ENCODE measurements at regions not wholly inside any gene's neighbourhood (a gene's known extent, or its start where the extent isn't known, plus 50 kb on each side); places are given as distances from the start of the nearest gene placed in this dataset.
A peak's percentile ranks its signal among the peaks of the same experiment; 100 is the strongest.

DNA sequence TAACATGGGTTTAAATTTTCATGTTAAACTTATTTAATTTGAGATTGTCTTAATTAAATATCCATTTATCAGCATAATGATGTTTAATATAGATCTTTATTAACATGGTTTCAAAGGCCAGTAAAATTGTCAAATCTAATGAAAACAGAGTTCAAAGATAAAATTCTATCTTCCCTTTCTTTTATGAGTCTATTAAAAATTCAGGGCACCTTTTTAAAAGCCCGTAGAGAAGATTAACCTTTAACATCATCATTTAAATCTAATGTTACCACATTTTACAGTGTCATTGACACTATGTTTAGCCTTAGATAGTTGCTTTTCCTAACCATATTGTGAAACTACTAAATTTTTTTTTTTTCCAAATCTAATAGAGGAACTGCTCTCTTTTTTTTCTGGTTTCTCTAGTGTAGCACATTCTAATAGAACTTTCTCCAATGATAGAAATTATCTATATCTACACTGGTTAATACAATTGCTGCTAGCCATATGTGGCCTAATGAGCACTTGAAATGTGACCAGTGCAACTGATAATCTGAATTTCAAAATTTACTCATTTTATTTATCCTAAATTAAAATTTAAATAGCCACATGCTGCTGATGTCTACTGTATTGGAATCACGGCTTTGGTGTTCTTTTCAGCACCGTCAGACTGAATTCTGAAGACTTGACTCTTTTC lies 410.9 kb downstream of the UTRN start:
- DNase-seq = no peak

- DNase-seq = no peak
Measured at GRCh38 chr6:144696610-144697368, 411.7 kb downstream of the UTRN start.

GRCh38 chr6:144697369-144697760 lies 412.2 kb downstream of the UTRN start:
- no peak for DNase-seq

- no peak for DNase-seq
Measured at GRCh38 chr6:144697801-144698200, 412.7 kb downstream of the UTRN start.

GRCh38 chr6:144702781-144703180 lies 417.6 kb downstream of the UTRN start:
- no peak for DNase-seq

DNA sequence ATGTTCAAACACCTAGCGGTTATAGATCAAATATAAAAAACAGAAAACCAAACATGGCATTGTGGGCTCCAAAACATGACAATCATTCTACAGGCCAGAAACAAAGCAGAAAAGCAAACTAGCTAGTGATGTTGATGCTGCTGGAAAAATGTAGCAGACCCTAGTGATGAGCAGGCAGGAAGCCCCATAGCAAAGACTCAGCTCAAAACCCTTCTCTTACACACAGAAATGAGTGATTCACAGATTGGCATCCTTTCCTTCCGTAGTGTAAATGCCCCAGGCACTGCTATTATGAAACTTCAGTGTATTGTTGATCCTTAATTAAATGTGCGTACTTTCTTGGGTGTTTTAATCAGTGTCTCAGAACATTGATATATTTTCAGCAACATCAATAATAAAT lies 425.1 kb downstream of the UTRN start:
- DNase-seq = no peak

DNA sequence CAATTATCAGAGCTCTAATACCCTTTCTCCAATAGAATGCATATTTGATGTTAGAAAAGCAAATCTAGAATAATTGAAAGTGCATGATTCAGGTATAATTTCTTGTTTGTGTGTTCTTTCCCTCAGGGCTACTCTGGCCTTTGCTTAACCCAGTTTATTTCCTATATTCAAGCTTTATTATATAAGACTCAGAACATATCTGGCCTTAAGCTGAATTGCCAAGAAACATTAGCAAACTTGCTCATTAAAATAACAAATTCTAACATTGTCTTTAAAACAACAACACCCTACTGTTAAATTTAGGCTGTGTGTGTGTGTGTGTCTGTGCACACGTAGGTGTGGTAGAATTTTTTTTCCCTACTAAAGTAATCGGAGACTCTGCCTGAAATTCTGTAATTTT lies 426.5 kb downstream of the UTRN start:
- no peak for DNase-seq

- no peak for DNase-seq
Measured at GRCh38 chr6:144712541-144712940, 427.4 kb downstream of the UTRN start.

GRCh38 chr6:144714021-144714712 lies 429.0 kb downstream of the UTRN start:
- DNase-seq = no peak

GRCh38 chr6:144715344-144715743 lies 430.2 kb downstream of the UTRN start:
- no peak for DNase-seq

DNA sequence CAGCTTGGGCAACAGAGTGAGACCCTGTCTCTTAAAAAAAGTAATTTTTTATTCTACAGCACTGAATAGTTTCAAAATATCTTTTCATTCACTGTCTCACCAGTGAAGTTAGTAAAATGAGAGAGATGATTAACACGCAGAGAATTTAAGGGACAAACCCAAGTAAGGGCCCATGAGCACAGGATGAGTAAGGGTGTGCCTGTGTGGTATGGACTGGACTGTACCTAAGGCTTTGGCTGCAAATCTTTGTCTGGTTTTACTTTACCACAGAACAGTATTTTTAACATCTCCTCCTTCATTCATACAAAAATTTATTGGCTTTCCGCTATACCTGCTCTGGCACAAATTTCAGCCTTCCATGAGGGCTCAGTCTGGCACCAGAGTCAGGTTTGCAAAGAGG lies 433.3 kb downstream of the UTRN start:
- no peak for DNase-seq

GRCh38 chr6:144721232-144721631 lies 436.1 kb downstream of the UTRN start:
- DNase-seq = no peak

GRCh38 chr6:144722154-144722737 lies 437.1 kb downstream of the UTRN start:
- no peak for DNase-seq

DNA sequence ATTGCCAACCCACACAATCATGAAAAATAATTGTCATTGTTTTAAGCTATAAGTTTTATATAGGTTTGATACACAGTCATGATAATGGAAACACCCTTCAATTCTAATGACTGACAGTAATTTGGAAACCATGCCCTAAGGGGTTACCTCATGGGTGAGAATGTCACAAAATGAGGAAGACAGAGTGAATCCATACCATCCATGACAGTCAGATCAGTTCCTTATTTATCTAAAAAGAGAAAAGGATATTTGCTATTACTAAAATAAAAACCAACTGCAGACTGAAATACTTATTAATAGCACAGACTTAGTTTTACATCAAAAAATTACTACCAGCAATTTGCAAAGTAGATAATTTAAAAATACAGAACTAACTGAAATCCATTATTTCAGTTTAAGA lies 437.8 kb downstream of the UTRN start:
- DNase-seq = no peak

- DNase-seq = no peak
Measured at GRCh38 chr6:144723431-144723830, 438.3 kb downstream of the UTRN start.

DNA sequence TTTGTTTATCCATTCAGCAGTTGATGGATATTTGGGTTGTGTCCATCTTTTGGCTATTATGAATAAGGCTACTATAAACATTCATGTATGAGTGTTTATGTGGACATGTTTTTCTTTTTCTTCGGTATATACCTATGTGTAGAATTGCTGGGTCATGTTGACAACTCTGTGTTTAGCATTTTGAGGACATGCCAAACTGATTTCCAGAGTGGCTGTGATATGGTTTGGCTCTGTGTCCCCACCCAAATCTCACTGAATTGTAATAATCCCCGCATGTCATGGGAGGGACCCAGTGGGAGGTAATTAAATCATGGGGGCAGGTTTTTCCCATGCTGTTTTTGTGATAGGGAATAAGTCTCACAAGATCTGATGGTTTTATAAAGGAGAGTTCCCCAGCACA lies 439.7 kb downstream of the UTRN start:
- no peak for DNase-seq

DNA sequence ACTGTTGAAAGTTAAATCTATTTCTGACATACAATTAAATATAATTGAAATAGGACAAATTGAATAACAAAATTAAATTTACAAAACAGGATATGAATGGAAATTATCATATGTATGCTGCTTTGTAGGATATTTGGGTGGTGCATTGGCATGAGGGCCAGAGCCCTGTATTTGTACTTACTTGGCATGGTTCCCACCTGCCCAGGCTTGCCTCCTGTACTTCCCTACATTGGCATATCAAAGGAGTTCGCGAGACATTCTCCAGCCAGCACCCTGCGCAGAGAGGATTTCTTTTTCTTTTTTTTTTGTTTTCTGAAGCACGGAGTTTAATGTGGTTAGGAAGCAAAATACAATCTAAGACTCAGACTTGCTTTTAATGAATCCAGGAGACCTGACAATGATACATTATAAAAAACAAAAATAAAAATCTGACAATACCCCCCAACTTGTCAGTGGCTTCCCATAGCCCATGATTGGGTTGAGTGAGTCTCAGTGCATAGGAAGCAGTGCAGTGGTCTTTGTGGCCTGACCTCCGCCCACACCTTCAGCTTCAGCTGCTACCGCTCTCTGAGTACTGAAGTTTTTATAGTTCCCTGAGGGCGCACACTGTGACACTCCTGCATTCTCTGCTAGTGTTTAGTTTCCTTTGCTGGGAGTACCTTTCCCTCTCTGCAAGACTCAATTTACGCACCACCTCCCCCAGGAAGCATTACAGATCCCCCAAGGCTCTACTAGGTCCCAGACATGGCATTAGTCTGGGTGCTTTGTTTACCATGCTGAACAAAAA lies 440.8 kb downstream of the UTRN start:
- no peak for DNase-seq

- DNase-seq = no peak
Measured at GRCh38 chr6:144728804-144729203, 443.7 kb downstream of the UTRN start.

DNA sequence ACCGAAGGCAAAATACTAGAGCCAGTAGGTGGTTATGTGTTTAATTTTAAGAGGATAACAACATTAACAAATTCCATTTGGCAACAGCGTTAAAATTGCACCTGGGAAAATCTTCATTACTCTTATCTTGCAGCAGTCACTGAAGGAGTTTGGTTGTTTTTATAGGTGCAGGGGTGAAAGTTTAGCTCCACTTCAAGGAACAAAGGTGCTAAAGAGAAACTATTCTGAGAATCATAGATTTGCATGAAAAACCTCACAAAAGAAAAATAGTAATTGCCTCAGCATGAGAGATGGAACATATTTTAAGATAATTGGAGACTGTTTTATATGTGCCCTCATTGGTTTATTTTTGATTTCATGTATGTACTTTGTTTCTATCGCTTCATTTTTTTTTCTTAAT lies 444.4 kb downstream of the UTRN start:
- no peak for DNase-seq

DNA sequence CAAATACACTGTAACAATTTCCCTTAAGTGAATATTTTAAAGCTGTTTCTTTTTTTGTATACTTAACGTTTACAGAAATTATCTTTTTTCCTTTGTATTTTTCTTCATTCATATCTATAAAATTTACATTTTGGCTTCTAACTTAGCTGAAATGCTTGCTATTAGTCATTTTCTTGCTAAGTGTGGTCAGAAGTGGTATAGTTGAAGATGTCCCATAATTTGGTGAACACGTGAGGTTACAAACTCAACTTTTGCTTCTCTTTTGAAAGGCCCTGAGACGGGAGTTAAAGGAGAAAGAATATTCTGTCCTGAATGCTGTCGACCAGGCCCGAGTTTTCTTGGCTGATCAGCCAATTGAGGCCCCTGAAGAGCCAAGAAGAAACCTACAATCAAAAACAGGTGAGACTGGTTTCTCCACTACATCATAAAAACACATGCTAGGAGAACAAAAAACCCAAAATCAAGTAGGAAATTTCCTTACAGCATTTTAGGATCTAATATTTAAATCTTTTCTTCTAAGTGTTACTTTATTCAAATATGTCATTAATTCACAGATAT lies 445.0 kb downstream of the UTRN start:
- DNase-seq = no peak

- no peak for DNase-seq
Measured at GRCh38 chr6:144731229-144731628, 446.1 kb downstream of the UTRN start.

DNA sequence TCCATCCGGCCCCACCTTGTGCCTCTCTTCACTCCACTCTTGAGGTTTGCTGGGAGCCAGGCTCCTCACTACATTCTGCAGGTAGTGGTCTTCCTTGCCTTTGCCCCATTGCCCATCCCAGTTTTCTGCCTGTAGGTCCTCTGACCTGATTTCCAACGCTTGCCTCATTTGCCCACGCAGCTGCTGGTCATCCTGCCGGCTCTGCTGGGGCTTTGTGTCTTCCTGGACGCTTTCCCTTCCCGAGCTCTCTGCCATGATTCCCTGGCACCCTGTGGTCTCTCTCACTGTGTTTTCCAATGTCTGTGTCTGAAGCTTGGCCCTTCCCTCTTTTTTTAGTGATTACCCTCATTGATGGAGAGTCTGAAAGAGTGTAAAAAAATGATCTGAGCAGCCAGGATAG lies 451.6 kb downstream of the UTRN start:
- DNase-seq = no peak

- DNase-seq = peak; percentile 89
Measured at GRCh38 chr6:144737998-144738397, 452.9 kb downstream of the UTRN start.

All from NCI-H2171 treated with DMSO at 0.1 percent for 48 hours (cell line).